ENCODE measurements at regions not wholly inside any gene's neighbourhood (a gene's known extent, or its start where the extent isn't known, plus 50 kb on each side); places are given as distances from the start of the nearest gene placed in this dataset.
"Not testable (repeated sequence)": the region's sequence is repeated elsewhere in the genome, so short reads cannot be mapped to it uniquely, and the experiment has no call there.

DNA sequence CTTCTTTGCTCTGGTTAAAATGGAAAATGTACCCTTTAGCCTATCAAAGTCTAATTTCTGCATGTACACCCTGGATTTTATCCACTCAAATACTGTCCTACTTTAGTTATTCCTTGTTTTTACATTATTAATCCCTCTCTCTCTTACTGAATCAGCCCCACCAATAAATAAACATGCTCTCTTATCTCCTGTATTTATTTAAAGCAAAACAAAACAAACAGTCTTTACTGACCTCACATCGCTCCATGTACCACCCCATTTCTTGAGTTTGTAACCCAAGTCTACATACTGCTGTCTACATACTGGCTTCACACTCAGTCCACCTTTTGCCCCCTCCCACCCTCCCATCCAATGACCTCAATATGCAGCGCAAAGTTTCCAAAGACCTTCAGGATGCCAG lies 113.3 kb upstream of the RORA start:
- H3K9ac ChIP-seq (ENCODE audit: low read depth, low read length): no peak overlapping the region
- no peak overlapping the region for H3K27ac ChIP-seq (ENCODE audit: low read length)
- H3K9me3 ChIP-seq (ENCODE audit: insufficient read depth, low read length, severe bottlenecking): no peaks in the 10 kb centered on the region
- no peak for DNase-seq
- no peak for ATAC-seq (ENCODE audit: insufficient read depth, low read depth)
- H3K4me1 ChIP-seq (ENCODE audit: insufficient read depth, low read length): no peaks in the 10 kb centered on the region
- H3K4me2 ChIP-seq (ENCODE audit: insufficient read depth, low read length): no peak overlapping the region
- H3K79me2 ChIP-seq (ENCODE audit: insufficient read depth, low read length): no peaks in the 10 kb centered on the region
- H2AFZ ChIP-seq (ENCODE audit: low read depth, low read length): no peak overlapping the region
- no peaks in the 10 kb centered on the region for H4K20me1 ChIP-seq (ENCODE audit: insufficient read depth, low read length)
- no peaks in the 10 kb centered on the region for H3K27me3 ChIP-seq (ENCODE audit: insufficient read depth, low read length, poor library complexity)
- H3K36me3 ChIP-seq (ENCODE audit: insufficient read depth, low read length): no peaks in the 10 kb centered on the region
- TF ChIP-seq EZH2 (IDR thresholded peaks at IDR 0.05; ENCODE audit: borderline replicate concordance, low read depth, low read length, severe bottlenecking): no peak
- TF ChIP-seq, protein P1, sequence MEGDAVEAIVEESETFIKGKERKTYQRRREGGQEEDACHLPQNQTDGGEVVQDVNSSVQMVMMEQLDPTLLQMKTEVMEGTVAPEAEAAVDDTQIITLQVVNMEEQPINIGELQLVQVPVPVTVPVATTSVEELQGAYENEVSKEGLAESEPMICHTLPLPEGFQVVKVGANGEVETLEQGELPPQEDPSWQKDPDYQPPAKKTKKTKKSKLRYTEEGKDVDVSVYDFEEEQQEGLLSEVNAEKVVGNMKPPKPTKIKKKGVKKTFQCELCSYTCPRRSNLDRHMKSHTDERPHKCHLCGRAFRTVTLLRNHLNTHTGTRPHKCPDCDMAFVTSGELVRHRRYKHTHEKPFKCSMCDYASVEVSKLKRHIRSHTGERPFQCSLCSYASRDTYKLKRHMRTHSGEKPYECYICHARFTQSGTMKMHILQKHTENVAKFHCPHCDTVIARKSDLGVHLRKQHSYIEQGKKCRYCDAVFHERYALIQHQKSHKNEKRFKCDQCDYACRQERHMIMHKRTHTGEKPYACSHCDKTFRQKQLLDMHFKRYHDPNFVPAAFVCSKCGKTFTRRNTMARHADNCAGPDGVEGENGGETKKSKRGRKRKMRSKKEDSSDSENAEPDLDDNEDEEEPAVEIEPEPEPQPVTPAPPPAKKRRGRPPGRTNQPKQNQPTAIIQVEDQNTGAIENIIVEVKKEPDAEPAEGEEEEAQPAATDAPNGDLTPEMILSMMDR (IDR thresholded peaks at IDR 0.05; ENCODE audit: borderline replicate concordance, extremely low read depth, low read length, poor library complexity, severe bottlenecking): no peak
- H3K4me3 ChIP-seq (ENCODE audit: low read depth in 1 of 2, low read length in 2 of 2): no peak overlapping the region

DNA sequence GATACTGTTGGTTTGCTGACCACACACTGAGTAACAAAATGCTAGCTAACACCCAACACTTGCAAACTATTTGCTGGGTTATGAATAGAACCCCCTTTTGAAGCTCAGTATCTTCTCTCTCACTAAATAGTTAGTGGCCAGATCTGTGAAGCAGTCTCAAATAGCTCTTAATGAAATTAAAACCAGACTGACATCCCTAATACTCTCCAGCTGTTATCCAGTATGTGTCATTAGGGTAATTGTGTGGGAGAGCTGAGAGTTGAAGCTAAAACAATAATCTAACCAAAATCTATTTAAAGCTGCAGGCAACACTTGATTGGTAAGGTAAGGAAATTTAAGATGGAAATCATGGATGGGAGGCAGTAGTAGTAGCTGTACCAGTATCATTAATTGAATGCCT lies 110.4 kb upstream of the RORA start:
- ATAC-seq (ENCODE audit: insufficient read depth, low read depth) (no peak), DNase-seq (no peak)
- no peak overlapping the region for H3K4me3 ChIP-seq (ENCODE audit: low read depth in 1 of 2, low read length in 2 of 2)
- H3K27ac ChIP-seq (ENCODE audit: low read length): no peak overlapping the region
- TF ChIP-seq, protein P1 (IDR thresholded peaks at IDR 0.05; ENCODE audit: borderline replicate concordance, extremely low read depth, low read length, poor library complexity, severe bottlenecking): no peak
- TF ChIP-seq EZH2 (IDR thresholded peaks at IDR 0.05; ENCODE audit: borderline replicate concordance, low read depth, low read length, severe bottlenecking): no peak
- no peaks in the 10 kb centered on the region for H3K36me3 ChIP-seq (ENCODE audit: insufficient read depth, low read length)
- H2AFZ ChIP-seq (ENCODE audit: low read depth, low read length): no peak overlapping the region
- H3K4me1 ChIP-seq (ENCODE audit: insufficient read depth, low read length): no peaks in the 10 kb centered on the region
- no peak overlapping the region for H3K9ac ChIP-seq (ENCODE audit: low read depth, low read length)
- no peaks in the 10 kb centered on the region for H4K20me1 ChIP-seq (ENCODE audit: insufficient read depth, low read length)
- H3K79me2 ChIP-seq (ENCODE audit: insufficient read depth, low read length): no peaks in the 10 kb centered on the region
- no peak overlapping the region for H3K4me2 ChIP-seq (ENCODE audit: insufficient read depth, low read length)
- no peaks in the 10 kb centered on the region for H3K27me3 ChIP-seq (ENCODE audit: insufficient read depth, low read length, poor library complexity)
- no peaks in the 10 kb centered on the region for H3K9me3 ChIP-seq (ENCODE audit: insufficient read depth, low read length, severe bottlenecking)

DNA sequence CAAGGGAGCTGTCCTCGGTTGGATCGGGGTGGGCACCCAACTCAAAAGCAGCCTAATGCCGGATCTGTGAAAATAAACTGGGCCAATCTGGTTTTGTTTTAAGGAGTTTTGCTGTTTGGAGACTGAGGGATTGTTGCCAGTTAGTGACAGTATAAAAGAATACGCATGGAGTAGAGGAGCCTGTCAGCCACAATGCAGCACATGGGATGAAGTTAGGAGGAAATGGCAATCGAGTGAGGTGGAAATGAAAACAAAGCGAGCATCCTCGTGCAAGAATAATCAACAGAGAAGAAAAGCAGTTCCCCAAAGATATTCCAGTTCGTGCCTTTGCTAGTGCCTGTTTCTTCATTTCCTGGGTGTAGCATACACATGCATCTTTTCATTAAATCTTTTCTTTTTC lies 108.4 kb upstream of the RORA start:
- H3K27me3 ChIP-seq (ENCODE audit: insufficient read depth, low read length, poor library complexity): no peaks in the 10 kb centered on the region
- ATAC-seq (ENCODE audit: insufficient read depth, low read depth) (no peak), DNase-seq (no peak)

DNA sequence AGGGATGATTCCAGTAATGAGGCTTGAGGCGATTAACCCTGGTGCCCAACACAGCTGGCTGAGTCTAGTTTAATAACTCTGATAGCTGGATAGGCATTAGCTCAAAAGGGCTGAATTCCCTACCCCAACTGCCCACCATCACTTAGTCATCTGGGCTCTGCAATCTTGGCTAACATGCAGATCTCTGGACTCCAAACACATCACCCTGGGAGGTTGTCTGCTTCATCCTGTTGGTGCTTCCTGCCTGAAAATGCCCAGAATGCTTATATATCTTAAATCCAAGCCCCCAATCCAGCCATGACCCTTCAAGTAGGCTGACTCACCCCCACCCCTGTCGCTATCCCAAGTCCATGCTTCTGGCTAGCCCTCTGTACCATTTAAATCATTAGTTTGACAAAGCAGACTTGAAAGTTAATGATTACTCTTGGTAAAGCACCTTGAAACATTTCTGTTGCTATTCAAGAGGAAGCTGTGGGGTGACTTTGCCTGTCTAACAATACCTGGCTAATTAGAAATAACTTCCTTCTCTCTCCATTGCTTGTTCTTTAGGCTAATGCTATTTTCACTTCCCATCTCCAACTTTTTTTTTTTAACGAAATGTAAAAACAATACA lies 107.0 kb upstream of the RORA start:
- ATAC-seq (ENCODE audit: insufficient read depth, low read depth): no peak
- H3K9me3 ChIP-seq (ENCODE audit: insufficient read depth, low read length, severe bottlenecking): no peaks in the 10 kb centered on the region
- no peaks in the 10 kb centered on the region for H3K36me3 ChIP-seq (ENCODE audit: insufficient read depth, low read length)
- H3K4me3 ChIP-seq (ENCODE audit: low read depth in 1 of 2, low read length in 2 of 2): no peak overlapping the region
- no peak overlapping the region for H2AFZ ChIP-seq (ENCODE audit: low read depth, low read length)
- no peaks in the 10 kb centered on the region for H4K20me1 ChIP-seq (ENCODE audit: insufficient read depth, low read length)
- no peak for TF ChIP-seq EZH2 (IDR thresholded peaks at IDR 0.05; ENCODE audit: borderline replicate concordance, low read depth, low read length, severe bottlenecking)
- H3K9ac ChIP-seq (ENCODE audit: low read depth, low read length): no peak overlapping the region
- no peaks in the 10 kb centered on the region for H3K27me3 ChIP-seq (ENCODE audit: insufficient read depth, low read length, poor library complexity)
- no peaks in the 10 kb centered on the region for H3K79me2 ChIP-seq (ENCODE audit: insufficient read depth, low read length)
- H3K27ac ChIP-seq (ENCODE audit: low read length): no peak overlapping the region
- H3K4me2 ChIP-seq (ENCODE audit: insufficient read depth, low read length): no peak overlapping the region
- DNase-seq: no peak
- no peaks in the 10 kb centered on the region for H3K4me1 ChIP-seq (ENCODE audit: insufficient read depth, low read length)

More for the DNA sequence above, 108.4 kb upstream of the RORA start:
- Histone ChIP-seq H4K20me1 (ENCODE audit: insufficient read depth, low read length) (no peaks in the 10 kb centered on the region), H3K4me2 (ENCODE audit: insufficient read depth, low read length) (no peak overlapping the region), H3K9ac (ENCODE audit: low read depth, low read length) (no peak overlapping the region), H3K4me1 (ENCODE audit: insufficient read depth, low read length) (no peaks in the 10 kb centered on the region), H3K27ac (ENCODE audit: low read length) (no peak overlapping the region), H3K9me3 (ENCODE audit: insufficient read depth, low read length, severe bottlenecking) (no peaks in the 10 kb centered on the region), H3K79me2 (ENCODE audit: insufficient read depth, low read length) (no peaks in the 10 kb centered on the region), H3K4me3 (ENCODE audit: low read depth in 1 of 2, low read length in 2 of 2) (no peak overlapping the region), H2AFZ (ENCODE audit: low read depth, low read length) (no peak overlapping the region), H3K36me3 (ENCODE audit: insufficient read depth, low read length) (no peaks in the 10 kb centered on the region)
- no peak for TF ChIP-seq EZH2 (IDR thresholded peaks at IDR 0.05; ENCODE audit: borderline replicate concordance, low read depth, low read length, severe bottlenecking)

DNA sequence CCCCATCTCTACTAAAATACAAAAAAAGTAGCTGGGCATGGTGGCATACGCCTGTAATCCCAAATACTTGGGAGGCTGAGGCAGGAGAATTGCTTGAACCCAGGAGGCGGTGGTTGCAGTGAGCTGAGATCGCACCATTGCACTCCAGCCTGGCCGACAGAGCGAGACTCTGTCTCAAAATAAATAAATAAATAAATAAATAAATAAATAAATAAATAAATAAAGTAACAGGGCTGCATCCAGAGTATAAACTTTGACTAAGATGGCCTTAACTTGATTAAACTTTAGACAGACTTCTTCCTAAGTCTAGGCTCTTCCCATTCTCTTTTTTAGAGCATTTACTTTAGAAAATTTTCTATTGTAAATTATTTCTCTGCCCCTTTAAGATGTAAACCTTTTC lies 105.6 kb upstream of the RORA start:
- ATAC-seq (ENCODE audit: insufficient read depth, low read depth); H3K4me3 ChIP-seq (ENCODE audit: low read depth in 1 of 2, low read length in 2 of 2); H3K4me1 ChIP-seq (ENCODE audit: insufficient read depth, low read length); H2AFZ ChIP-seq (ENCODE audit: low read depth, low read length); H3K27me3 ChIP-seq (ENCODE audit: insufficient read depth, low read length, poor library complexity); H3K27ac ChIP-seq (ENCODE audit: low read length); H3K4me2 ChIP-seq (ENCODE audit: insufficient read depth, low read length); H4K20me1 ChIP-seq (ENCODE audit: insufficient read depth, low read length); DNase-seq; H3K79me2 ChIP-seq (ENCODE audit: insufficient read depth, low read length); H3K36me3 ChIP-seq (ENCODE audit: insufficient read depth, low read length); H3K9ac ChIP-seq (ENCODE audit: low read depth, low read length); H3K9me3 ChIP-seq (ENCODE audit: insufficient read depth, low read length, severe bottlenecking): not testable (repeated sequence)
